HK-2 (cell line): ENCODE measurements at regions not wholly inside any gene's neighbourhood (a gene's known extent, or its start where the extent isn't known, plus 50 kb on each side); places are given as distances from the start of the nearest gene placed in this dataset.

Source experiments
- DNase-seq: peaks from one replicate; pipeline ENCODE4 v3.0.0-alpha.2; 2018; ENCODE audit not compliant: unreplicated experiment

DNA sequence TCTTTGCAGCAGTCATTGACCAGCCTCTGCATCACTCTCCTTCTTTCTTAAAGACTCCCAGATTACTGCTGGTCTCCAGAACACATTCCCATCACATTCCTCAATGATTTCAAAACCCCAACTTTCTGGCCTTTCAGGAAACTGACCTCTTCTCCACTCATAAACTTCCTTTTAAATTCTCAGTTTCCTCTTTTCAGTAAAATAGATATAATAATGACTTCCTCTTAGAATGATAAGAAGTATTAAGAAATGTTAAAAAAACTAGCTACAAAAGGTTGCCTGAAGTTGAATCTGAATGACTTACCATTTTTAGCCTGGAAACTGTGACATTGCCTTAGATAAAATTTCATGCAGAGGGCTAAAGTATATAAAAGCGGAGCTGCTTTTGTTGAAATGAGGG is 239.3 kb downstream of the OGFRL1 start:
- DNase-seq: no peak

GRCh38 chr6:71529026-71529425 is 240.4 kb downstream of the OGFRL1 start:
- no peak for DNase-seq

DNA sequence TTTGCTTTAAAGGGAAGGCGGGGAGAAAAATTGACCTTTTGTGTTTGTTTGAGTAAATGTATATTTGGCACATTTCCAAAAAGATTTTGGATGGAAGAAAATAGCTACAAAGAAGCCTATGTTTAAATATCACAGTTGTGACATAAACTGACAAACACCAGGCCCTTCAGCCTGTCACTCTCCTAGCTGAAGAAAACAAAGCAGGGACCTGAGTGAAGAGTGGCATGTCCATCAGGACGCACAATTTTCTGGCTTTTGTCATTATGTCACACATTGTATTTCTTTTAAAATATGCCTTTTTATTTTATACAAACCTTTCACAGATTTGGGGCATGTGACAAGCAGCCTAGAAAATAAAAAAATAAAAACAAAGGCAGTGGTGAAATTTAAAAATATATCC is 241.2 kb downstream of the OGFRL1 start:
- no peak for DNase-seq

GRCh38 chr6:71531006-71531405 is 242.4 kb downstream of the OGFRL1 start:
- DNase-seq: no peak

- no peak for DNase-seq
Measured at GRCh38 chr6:71531841-71532240, 243.2 kb downstream of the OGFRL1 start.

- no peak for DNase-seq
Measured at GRCh38 chr6:71533939-71534379, 245.3 kb downstream of the OGFRL1 start.

DNA sequence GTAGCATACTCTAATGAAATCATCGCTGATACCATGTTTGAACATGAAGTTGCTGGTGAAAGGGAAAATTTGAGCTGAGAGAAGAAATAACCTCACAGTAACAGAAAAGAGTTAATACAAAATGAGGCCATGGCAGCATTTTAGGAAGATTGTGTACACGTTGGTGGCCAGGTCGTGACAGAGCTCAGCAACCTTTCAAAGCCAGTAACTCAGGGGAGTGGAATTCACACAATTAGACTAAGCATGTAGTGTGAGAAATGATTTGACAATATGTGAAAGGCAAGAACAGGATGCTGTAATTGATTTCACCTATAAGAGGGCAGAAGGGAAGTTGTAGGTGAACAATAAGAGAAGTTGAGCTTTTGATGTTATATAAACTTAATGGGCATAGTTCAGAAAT is 246.3 kb downstream of the OGFRL1 start:
- DNase-seq: no peak

DNA sequence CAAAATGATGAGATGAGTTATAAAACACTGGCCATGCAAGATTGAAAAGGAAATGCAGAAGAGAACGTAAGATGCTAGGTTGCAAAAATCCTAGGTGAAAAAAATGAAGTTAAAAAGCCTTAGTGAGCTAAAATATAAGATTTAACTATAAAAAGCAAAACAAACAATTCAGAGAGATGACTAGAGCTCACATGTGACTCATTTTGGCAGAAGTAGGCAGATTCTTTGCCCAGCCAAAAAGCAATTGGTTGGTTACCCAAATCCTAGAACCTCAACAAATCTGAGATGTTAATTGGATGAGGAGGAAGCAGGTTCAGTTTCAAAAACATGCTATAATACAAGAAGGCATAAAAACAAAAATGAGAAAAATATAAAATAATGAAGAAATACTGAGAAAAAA is 249.1 kb downstream of the OGFRL1 start:
- no peak for DNase-seq

DNA sequence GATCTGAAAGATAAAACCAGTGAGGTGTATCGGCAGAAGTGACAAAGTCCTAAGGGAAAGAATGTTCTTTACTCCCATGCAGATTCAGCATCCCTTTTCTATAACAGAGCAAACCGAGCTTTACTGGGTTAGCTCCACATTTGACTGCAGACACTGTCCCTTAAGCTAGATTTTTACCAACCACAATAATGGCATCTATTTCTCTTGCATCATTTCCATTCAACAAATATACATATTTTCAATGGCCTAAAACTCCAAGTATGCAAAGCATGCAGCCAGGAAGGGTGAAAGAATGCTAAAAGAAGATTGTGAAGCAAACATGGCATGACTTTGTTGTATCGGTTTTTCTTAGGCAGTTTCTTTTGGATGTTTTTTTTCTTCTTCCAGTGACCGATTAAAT is 255.4 kb downstream of the OGFRL1 start:
- DNase-seq: no peak

GRCh38 chr6:71544906-71545305 is 256.3 kb downstream of the OGFRL1 start:
- DNase-seq: no peak

- no peak for DNase-seq
Measured at GRCh38 chr6:71545905-71546304, 257.3 kb downstream of the OGFRL1 start.

DNA sequence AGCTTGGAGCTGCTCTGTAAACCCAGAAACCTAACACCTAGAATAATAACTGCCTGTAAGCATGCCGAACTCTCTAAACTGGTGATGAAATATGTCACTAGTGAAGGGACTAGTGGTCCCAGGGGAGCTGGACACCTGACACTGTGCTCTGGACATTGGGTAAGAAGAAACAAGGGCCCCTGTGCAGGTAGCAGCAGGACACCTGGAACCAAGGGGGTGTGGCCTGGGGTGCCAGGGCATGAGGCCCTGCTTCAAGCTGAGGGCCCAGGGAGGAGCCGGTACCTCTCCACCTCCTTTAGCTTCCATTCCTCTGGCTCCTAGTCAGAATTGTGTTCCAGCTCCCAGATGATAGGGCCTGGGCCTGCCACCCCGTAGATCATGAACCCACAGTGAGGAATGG is 263.2 kb downstream of the OGFRL1 start:
- DNase-seq: no peak

DNA sequence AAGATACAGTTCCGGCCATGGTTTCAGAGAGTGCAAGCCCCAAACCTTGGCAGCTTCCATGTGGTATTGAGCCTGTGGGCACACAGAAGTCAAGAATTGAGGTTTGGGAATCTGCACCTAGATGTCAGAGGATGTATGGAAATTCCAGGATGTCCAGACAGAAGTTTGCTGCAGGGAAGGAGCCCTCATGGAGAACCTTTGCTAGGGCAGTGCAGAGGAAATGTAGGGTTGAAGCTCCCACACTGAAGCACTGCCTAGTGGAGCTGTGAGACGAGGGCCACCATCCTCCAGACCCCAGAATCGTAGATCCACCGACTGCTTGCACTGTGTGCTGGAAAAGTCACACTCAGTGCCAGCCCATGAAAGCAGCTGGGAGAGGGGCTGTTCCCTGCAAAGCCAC is 267.5 kb downstream of the OGFRL1 start:
- no peak for DNase-seq

DNA sequence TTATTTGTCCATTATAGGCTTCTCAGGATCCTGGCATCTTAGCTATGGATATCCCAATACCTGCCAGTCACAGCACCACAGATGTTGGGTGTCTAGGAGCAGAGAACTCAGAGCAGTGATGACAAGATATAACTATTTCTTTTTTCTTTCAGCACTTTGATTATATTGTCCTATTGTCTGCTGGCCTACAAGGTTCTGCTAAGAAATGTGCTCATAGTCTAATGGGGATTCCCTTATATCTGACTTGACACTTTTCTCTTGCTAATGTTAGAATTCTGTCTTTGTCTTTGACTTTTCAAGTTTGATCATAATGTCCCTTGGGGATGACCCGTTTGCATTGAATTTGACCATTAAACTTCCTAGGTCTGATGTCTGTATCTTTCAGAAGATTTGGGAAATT is 270.4 kb downstream of the OGFRL1 start:
- DNase-seq: no peak

DNA sequence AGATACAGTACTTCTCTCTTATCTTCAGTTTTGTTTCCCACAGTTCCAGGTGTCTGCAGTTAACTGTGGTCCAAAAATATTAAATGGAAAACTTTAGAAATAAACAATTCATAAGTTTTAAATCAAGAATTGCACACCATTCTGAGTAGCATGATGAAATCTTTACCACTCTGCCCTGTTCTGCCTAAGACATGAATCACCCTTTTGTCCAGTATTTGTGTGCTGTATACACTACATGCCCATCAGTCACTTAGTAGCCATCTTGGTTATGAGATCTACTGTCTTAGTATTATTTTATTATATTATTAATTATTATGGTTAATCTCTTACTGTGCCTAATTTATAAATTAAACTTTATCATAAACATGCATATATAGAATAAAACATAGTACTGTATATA is 279.0 kb downstream of the OGFRL1 start:
- DNase-seq: no peak

GRCh38 chr6:71577766-71578165 is 289.2 kb downstream of the OGFRL1 start:
- no peak for DNase-seq

GRCh38 chr6:71579902-71580301 is 291.3 kb downstream of the OGFRL1 start:
- DNase-seq: no peak

DNA sequence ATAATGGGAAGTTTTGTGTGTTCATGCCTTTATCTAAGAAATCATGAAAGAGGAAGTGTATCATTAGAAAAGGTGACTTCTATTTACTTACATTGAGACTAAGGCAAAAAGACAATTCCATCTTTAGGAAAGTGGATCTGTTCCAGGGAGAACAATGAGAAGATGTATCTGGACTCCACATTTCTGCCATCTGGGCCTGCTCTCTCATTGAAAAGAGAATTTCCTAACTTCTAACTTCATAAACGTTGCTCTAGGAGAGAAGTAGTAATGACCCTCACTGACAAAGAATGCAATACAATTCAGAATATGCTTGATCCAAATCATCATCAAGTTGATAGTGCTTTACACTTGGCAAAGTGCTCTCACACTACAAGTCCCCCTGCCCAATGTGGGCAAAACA is 294.2 kb downstream of the OGFRL1 start:
- DNase-seq: no peak

- no peak for DNase-seq
Measured at GRCh38 chr6:71584712-71585436, 296.3 kb downstream of the OGFRL1 start.

GRCh38 chr6:71585472-71585871 is 296.9 kb downstream of the OGFRL1 start:
- DNase-seq: no peak

GRCh38 chr6:71588490-71588889 is 297.9 kb upstream of the RIMS1 start:
- DNase-seq: no peak

- no peak for DNase-seq
Measured at GRCh38 chr6:71589254-71589653, 297.1 kb upstream of the RIMS1 start.

- DNase-seq: no peak
Measured at GRCh38 chr6:71592643-71593042, 293.7 kb upstream of the RIMS1 start.

DNA sequence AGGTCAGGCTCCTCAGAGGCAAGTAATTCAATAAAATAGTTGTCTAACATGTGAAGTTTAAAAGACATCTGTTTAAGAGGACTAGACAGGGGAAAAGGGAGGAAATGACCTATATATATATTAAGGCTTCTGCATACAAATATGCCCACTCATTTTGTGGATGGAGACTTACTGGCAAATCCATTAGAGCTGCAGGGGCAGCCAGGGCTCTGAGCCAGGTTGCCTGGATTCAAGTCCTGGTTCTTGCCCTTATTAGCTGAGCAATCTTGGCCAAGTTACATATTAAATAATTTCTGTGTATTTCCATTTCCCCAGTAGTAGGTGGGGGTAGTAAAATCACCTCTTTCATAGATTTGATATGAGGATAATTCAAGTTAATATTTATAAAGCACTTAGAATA is 287.0 kb upstream of the RIMS1 start:
- no peak for DNase-seq
